ENCODE measurements at regions not wholly inside any gene's neighbourhood (a gene's known extent, or its start where the extent isn't known, plus 50 kb on each side); places are given as distances from the start of the nearest gene placed in this dataset.

GRCh38 chr3:151999936-152000335 is 126.5 kb downstream of the SUCNR1 start:
- Histone ChIP-seq H3K27ac (no peak overlapping the region), H3K27me3 (no peaks in the 10 kb centered on the region), H3K4me3 (no peak overlapping the region), H3K4me1 (no peaks in the 10 kb centered on the region), H3K36me3 (ENCODE audit: low read depth, missing control alignments) (no peaks in the 10 kb centered on the region), H3K9me3 (no peaks in the 10 kb centered on the region)
- DNase-seq, result no peak
- 93 to 95% methylated on average over 4 to 5 of the region's 5 CpGs for WGBS, 2 donors
- intact Hi-C loops (cut with DNase I; ENCODE audit: low total_unique reads), result no loop called here
- TF ChIP-seq CTCF (IDR thresholded peaks at IDR 0.05), result no peak
- no peak for TF ChIP-seq POLR2A (IDR thresholded peaks at IDR 0.05)

GRCh38 chr3:152011812-152012735 is 138.6 kb downstream of the SUCNR1 start:
- H3K9me3 ChIP-seq, result no peaks in the 10 kb centered on the region
- intact Hi-C loops (cut with DNase I; ENCODE audit: low total_unique reads), result no loop called here
- DNase-seq, result no peak
- no peak overlapping the region for H3K4me3 ChIP-seq
- H3K4me1 ChIP-seq, result no peaks in the 10 kb centered on the region
- H3K36me3 ChIP-seq (ENCODE audit: low read depth, missing control alignments), result no peaks in the 10 kb centered on the region
- no peak for TF ChIP-seq CTCF (IDR thresholded peaks at IDR 0.05)
- no peak for TF ChIP-seq POLR2A (IDR thresholded peaks at IDR 0.05)
- 70 to 73% methylated on average over 4 of the region's 4 CpGs for WGBS, 2 donors
- H3K27ac ChIP-seq, result no peak overlapping the region
- H3K27me3 ChIP-seq, result no peaks in the 10 kb centered on the region

- WGBS, 2 donors, result 81 to 82% methylated on average over 2 of the region's 2 CpGs
- intact Hi-C loops (cut with DNase I; ENCODE audit: low total_unique reads), result no loop called here
- DNase-seq, result no peak
- Histone ChIP-seq H3K9me3 (no peaks in the 10 kb centered on the region), H3K4me3 (no peak overlapping the region), H3K27me3 (no peaks in the 10 kb centered on the region), H3K36me3 (ENCODE audit: low read depth, missing control alignments) (no peaks in the 10 kb centered on the region), H3K27ac (no peak overlapping the region), H3K4me1 (no peaks in the 10 kb centered on the region)
- TF ChIP-seq CTCF (IDR thresholded peaks at IDR 0.05), result no peak
- TF ChIP-seq POLR2A (IDR thresholded peaks at IDR 0.05), result no peak
These were observed 146.1 kb downstream of the SUCNR1 start for GRCh38 chr3:152019508-152019907.

- H3K27ac ChIP-seq, result no peak overlapping the region
- no peaks in the 10 kb centered on the region for H3K27me3 ChIP-seq
- TF ChIP-seq POLR2A (IDR thresholded peaks at IDR 0.05) (no peak), CTCF (IDR thresholded peaks at IDR 0.05) (no peak)
- DNase-seq, result peak; percentile 41
- H3K4me3 ChIP-seq, result no peak overlapping the region
- no peaks in the 10 kb centered on the region for H3K9me3 ChIP-seq
- 82 to 83% methylated on average over 4 of the region's 4 CpGs for WGBS, 2 donors
- no peaks in the 10 kb centered on the region for H3K4me1 ChIP-seq
- intact Hi-C loops (cut with DNase I; ENCODE audit: low total_unique reads), result no loop called here
- H3K36me3 ChIP-seq (ENCODE audit: low read depth, missing control alignments), result no peaks in the 10 kb centered on the region
These were observed 148.6 kb downstream of the SUCNR1 start for GRCh38 chr3:152021951-152022461.
